Ovary (tissue), 3 donors: ENCODE measurements at regions not wholly inside any gene's neighbourhood (a gene's known extent, or its start where the extent isn't known, plus 50 kb on each side); places are given as distances from the start of the nearest gene placed in this dataset.

ENCODE experiments used
- EP300 ChIP-seq: sonication (generic); formaldehyde crosslinking; IDR thresholded peaks from one replicate; pipeline ENCODE4 v1.6.1; 2017; ENCODE audit warnings: antibody characterized with exemption
- POLR2A ChIP-seq: fragments of 450-650 bp; IDR thresholded peaks from one replicate; pipeline ENCODE4 v1.6.1; 2017; ENCODE audit warnings: antibody characterized with exemption, mild to moderate bottlenecking, moderate library complexity
- TF ChIP-seq, protein P1 (sequence below), 3 donors: fragments of 450-650 bp in 2 of 3; fragments of 200-600 bp in 1 of 3; IDR thresholded peaks; one replicate each; pipeline versions ENCODE4 v1.5.1 to v1.8.0; 2016 to 2022; ENCODE audit warnings: antibody characterized with exemption in 3 of 3, mild to moderate bottlenecking in 1 of 3
- donor health status: DM: no; HTN: no; CAD: no.

DNA sequence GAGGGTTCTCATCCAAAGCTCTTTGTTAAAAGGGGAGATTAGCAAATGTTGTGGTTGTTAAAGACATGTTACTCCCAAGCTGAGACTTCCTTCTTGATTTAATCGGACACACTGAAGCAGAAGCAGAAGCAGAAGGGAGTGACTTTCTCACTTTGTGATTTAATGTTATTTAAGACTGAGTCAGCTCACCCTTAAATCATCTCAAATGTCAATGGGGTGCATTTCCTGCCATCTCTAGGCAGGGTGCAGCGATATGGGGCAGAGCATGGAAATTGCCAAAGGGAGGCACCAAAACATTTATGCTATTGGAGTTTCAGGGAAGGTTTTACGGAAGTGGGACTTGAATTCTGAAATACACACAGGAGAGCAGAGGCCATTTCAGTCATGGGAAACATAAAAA lies 283.6 kb downstream of the ABCC12 start:
- TF ChIP-seq, protein P1, sequence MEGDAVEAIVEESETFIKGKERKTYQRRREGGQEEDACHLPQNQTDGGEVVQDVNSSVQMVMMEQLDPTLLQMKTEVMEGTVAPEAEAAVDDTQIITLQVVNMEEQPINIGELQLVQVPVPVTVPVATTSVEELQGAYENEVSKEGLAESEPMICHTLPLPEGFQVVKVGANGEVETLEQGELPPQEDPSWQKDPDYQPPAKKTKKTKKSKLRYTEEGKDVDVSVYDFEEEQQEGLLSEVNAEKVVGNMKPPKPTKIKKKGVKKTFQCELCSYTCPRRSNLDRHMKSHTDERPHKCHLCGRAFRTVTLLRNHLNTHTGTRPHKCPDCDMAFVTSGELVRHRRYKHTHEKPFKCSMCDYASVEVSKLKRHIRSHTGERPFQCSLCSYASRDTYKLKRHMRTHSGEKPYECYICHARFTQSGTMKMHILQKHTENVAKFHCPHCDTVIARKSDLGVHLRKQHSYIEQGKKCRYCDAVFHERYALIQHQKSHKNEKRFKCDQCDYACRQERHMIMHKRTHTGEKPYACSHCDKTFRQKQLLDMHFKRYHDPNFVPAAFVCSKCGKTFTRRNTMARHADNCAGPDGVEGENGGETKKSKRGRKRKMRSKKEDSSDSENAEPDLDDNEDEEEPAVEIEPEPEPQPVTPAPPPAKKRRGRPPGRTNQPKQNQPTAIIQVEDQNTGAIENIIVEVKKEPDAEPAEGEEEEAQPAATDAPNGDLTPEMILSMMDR (IDR thresholded peaks at IDR 0.05), result no peak
- TF ChIP-seq EP300 (no peak), POLR2A (no peak)
